PC-3 (cell line): ENCODE measurements at regions not wholly inside any gene's neighbourhood (a gene's known extent, or its start where the extent isn't known, plus 50 kb on each side); places are given as distances from the start of the nearest gene placed in this dataset.

Experiments
- ATAC-seq: fragments of 200-7000 bp; cut with Tn5 transposase; 2 replicates; pipeline ENCODE4 v1.9.1; 2020; ENCODE audit warnings: mild to moderate bottlenecking, moderate library complexity
- BruUV-seq: library from RNA; stranded (reverse); fragments of 400-500 nt; replicated peaks from 2 replicates; lab custom pipeline; 2021; lab: Mats Ljungman, UMichigan
- CTCF ChIA-PET: fragments of 300-600 bp; sonication (Branson Sonifier 250); formaldehyde crosslinking; loops from one replicate; lab custom pipeline; 2022; ENCODE audit warnings: antibody characterized with exemption; lab: Charles Lee
- POLR2A ChIA-PET: fragments of 300-600 bp; sonication (Branson Sonifier 250); formaldehyde crosslinking; loops from one replicate; lab custom pipeline; 2022; ENCODE audit warnings: antibody characterized with exemption; ENCODE audit not compliant: unreplicated experiment; lab: Charles Lee
- DNase-seq: peaks from one replicate; pipeline ENCODE4 v3.0.0-alpha.2; 2015
- H2AFZ ChIP-seq: fragments of 300-600 bp; sonication (generic); 2 replicates; pipeline ENCODE4 v1.6.0; 2016; ENCODE audit warnings: antibody characterized with exemption, low read length
- H3F3A ChIP-seq: fragments of 300-600 bp; sonication (generic); one replicate; pipeline ENCODE4 v1.6.0; 2017; ENCODE audit warnings: antibody characterized with exemption, low read length, control low read depth, mild to moderate bottlenecking; ENCODE audit not compliant: unreplicated experiment
- H3K27ac ChIP-seq: fragments of 300-600 bp; sonication (generic); 2 replicates; pipeline ENCODE4 v1.5.1; 2016; ENCODE audit warnings: mild to moderate bottlenecking, low read length
- H3K27me3 ChIP-seq: fragments of 300-600 bp; sonication (generic); 2 replicates; pipeline ENCODE4 v1.6.1; 2016; ENCODE audit warnings: low read length, mixed read lengths
- H3K36me3 ChIP-seq: fragments of 300-600 bp; sonication (generic); 2 replicates; pipeline ENCODE4 v1.6.1; 2016; ENCODE audit warnings: low read depth, mixed run types, low read length, mixed read lengths
- H3K4me1 ChIP-seq: fragments of 300-600 bp; sonication (generic); 2 replicates; pipeline ENCODE4 v1.5.1; 2016; ENCODE audit warnings: low read length; ENCODE audit not compliant: insufficient read depth
- H3K4me2 ChIP-seq: fragments of 300-600 bp; sonication (generic); 2 replicates; pipeline ENCODE4 v1.6.0; 2016; ENCODE audit warnings: low read length
- H3K4me3 ChIP-seq: fragments of 300-600 bp; sonication (generic); 2 replicates; pipeline ENCODE4 v1.5.1; 2016; ENCODE audit warnings: mild to moderate bottlenecking, low read length, mixed read lengths
- H3K79me2 ChIP-seq: fragments of 300-600 bp; sonication (generic); 2 replicates; pipeline ENCODE4 v1.6.1; 2017; ENCODE audit warnings: low read length, mixed read lengths
- H3K9ac ChIP-seq: fragments of 300-600 bp; sonication (generic); 2 replicates; pipeline ENCODE4 v1.6.0; 2016; ENCODE audit warnings: mild to moderate bottlenecking, low read length
- H3K9me2 ChIP-seq: fragments of 300-600 bp; sonication (generic); replicated peaks from 2 replicates; pipeline ENCODE4 v1.6.1; 2016; ENCODE audit warnings: mixed run types, low read length, mixed read lengths
- H3K9me3 ChIP-seq: fragments of 300-600 bp; sonication (generic); 2 replicates; pipeline ENCODE4 v1.6.1; 2016; ENCODE audit warnings: low read length, mixed read lengths
- H4K20me1 ChIP-seq: fragments of 300-600 bp; sonication (generic); 2 replicates; pipeline ENCODE4 v1.6.1; 2016; ENCODE audit warnings: low read length, mixed read lengths
- EZH2 ChIP-seq: fragments of 300-600 bp; sonication (generic); IDR thresholded peaks from one replicate; pipeline ENCODE4 v1.6.1; 2017; ENCODE audit warnings: antibody characterized with exemption, mild to moderate bottlenecking, low read length; ENCODE audit not compliant: unreplicated experiment
- EZH2phosphoT487 ChIP-seq: fragments of 300-600 bp; sonication (generic); IDR thresholded peaks from 2 replicates; pipeline ENCODE4 v1.6.1; 2018; ENCODE audit warnings: mild to moderate bottlenecking, antibody characterized with exemption, low read length, borderline replicate concordance
- intact Hi-C: fragments of 100-400 bp; cut with micrococcal nuclease; formaldehyde crosslinking; loops from 2 replicates; pipeline ENCODE4 v1.9.0; 2023
- TF ChIP-seq, protein P1 (sequence below): fragments of 300-600 bp; sonication (generic); conservative IDR thresholded peaks from 2 replicates; pipeline ENCODE4 v1.5.1; 2017; ENCODE audit warnings: antibody characterized with exemption, low read depth, mild to moderate bottlenecking, low read length

DNA sequence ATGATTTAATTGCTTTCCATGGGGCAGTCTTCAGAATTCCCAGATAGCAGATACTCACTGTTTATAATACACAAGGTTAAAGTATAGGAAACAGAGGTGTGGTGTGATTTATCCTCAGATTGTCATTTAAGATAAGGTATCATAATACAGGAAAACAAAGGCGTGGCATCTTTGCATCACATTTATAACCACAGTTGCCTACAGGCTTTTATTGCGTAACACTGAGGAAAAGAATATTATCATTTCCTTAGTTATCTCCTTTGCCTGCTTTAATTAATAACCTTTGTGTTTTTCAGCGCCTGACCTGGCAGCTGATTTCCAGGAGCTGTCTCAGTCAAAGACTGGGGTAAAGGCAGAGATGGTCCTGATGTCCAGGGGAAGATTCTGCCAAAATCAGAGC lies 68.8 kb downstream of the SSX7 start:
- Histone ChIP-seq H3K4me1 (no peaks in the 10 kb centered on the region), H3K27me3 (peaks cover 4% of the 10 kb centered on the region; the same call in 1 of the 2 replicates), H3K9me2 (no peaks in the 10 kb centered on the region), H3K27ac (no peak overlapping the region), H3K9me3 (no peaks in the 10 kb centered on the region), H3K4me2 (no peak overlapping the region), H3K4me3 (no peak overlapping the region), H3F3A (no peaks in the 10 kb centered on the region), H4K20me1 (no peaks in the 10 kb centered on the region), H2AFZ (no peak overlapping the region), H3K9ac (no peak overlapping the region), H3K79me2 (no peaks in the 10 kb centered on the region), H3K36me3 (no peaks in the 10 kb centered on the region)
- intact Hi-C loops = no loop called here
- POLR2A ChIA-PET = no interaction called here
- CTCF ChIA-PET = no interaction called here
- DNase-seq (no peak), ATAC-seq (no peak)
- no TSS peak for BruUV-seq
- no peak for TF ChIP-seq EZH2phosphoT487
- TF ChIP-seq EZH2 = no peak
- TF ChIP-seq, protein P1, sequence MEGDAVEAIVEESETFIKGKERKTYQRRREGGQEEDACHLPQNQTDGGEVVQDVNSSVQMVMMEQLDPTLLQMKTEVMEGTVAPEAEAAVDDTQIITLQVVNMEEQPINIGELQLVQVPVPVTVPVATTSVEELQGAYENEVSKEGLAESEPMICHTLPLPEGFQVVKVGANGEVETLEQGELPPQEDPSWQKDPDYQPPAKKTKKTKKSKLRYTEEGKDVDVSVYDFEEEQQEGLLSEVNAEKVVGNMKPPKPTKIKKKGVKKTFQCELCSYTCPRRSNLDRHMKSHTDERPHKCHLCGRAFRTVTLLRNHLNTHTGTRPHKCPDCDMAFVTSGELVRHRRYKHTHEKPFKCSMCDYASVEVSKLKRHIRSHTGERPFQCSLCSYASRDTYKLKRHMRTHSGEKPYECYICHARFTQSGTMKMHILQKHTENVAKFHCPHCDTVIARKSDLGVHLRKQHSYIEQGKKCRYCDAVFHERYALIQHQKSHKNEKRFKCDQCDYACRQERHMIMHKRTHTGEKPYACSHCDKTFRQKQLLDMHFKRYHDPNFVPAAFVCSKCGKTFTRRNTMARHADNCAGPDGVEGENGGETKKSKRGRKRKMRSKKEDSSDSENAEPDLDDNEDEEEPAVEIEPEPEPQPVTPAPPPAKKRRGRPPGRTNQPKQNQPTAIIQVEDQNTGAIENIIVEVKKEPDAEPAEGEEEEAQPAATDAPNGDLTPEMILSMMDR = no peak

GRCh38 chrX:52577464-52578173 lies 60.8 kb upstream of the XAGE1B start:
- ATAC-seq (no peak), DNase-seq (no peak)
- ChIA-PET POLR2A (no interaction called here), CTCF (no interaction called here)
- no peak overlapping the region for H3K4me2 ChIP-seq
- H3K36me3 ChIP-seq = no peaks in the 10 kb centered on the region
- H3K4me1 ChIP-seq = no peaks in the 10 kb centered on the region; the same call in 1 of the 2 replicates
- H4K20me1 ChIP-seq = no peaks in the 10 kb centered on the region
- H3K79me2 ChIP-seq = no peaks in the 10 kb centered on the region
- no peak overlapping the region for H3K9ac ChIP-seq
- H3K27ac ChIP-seq = no peak overlapping the region
- no TSS peak for BruUV-seq
- no peak for TF ChIP-seq EZH2
- TF ChIP-seq, protein P1 = no peak
- H2AFZ ChIP-seq = no peak overlapping the region
- intact Hi-C loops = no loop called here
- H3K9me2 ChIP-seq = no peaks in the 10 kb centered on the region
- no peak overlapping the region for H3K4me3 ChIP-seq
- H3K27me3 ChIP-seq = peaks cover 19% of the 10 kb centered on the region
- H3K9me3 ChIP-seq = no peaks in the 10 kb centered on the region
- H3F3A ChIP-seq = no peaks in the 10 kb centered on the region

DNA sequence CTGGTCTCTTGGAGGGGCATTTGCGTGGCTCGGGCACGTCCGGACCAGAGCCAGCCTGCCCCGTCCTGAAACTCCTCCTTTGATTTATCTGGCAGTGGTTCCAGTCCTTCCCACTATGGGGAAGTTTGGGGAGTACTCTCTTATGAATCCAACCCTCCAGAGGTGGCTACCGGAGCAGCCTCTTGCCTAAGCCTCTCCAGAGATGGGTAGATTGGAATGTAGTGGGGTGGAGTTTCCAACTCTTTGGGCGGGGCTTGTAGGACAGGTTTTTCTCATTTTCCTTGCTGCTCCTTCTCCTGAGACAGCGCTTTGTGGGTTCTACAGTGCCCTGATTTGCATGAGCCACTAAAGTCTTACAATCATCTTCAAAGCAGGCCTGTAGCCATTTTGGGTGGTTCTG lies 60.1 kb upstream of the XAGE1B start:
- no peaks in the 10 kb centered on the region; the same call in 1 of the 2 replicates for H3K4me1 ChIP-seq
- no peak overlapping the region for H3K4me3 ChIP-seq
- no peaks in the 10 kb centered on the region for H3K36me3 ChIP-seq
- no peak overlapping the region for H3K9ac ChIP-seq
- no peaks in the 10 kb centered on the region for H3K9me2 ChIP-seq
- no peaks in the 10 kb centered on the region for H3K9me3 ChIP-seq
- H2AFZ ChIP-seq = no peak overlapping the region
- CTCF ChIA-PET = no interaction called here
- POLR2A ChIA-PET = no interaction called here
- H3F3A ChIP-seq = no peaks in the 10 kb centered on the region
- ATAC-seq (no peak), DNase-seq (peak; percentile 2)
- H4K20me1 ChIP-seq = no peaks in the 10 kb centered on the region
- H3K27me3 ChIP-seq = peaks cover 25% of the 10 kb centered on the region
- TF ChIP-seq EZH2phosphoT487 (no peak), EZH2 (no peak)
- TF ChIP-seq, protein P1 = no peak
- BruUV-seq = no TSS peak
- no peak overlapping the region for H3K27ac ChIP-seq
- no peak overlapping the region for H3K4me2 ChIP-seq
- H3K79me2 ChIP-seq = no peaks in the 10 kb centered on the region
- intact Hi-C loops = no loop called here
